MM.1S (cell line): ENCODE measurements at regions not wholly inside any gene's neighbourhood (a gene's known extent, or its start where the extent isn't known, plus 50 kb on each side); places are given as distances from the start of the nearest gene placed in this dataset.

ENCODE experiments used
- DNase-seq: peaks from one replicate; pipeline ENCODE4 v3.0.0-alpha.2; 2015
- H2AFZ ChIP-seq: fragments of 300-600 bp; sonication (generic); 2 replicates; pipeline ENCODE4 v1.6.0; 2016; ENCODE audit warnings: antibody characterized with exemption, low read length
- H3F3A ChIP-seq: fragments of 300-600 bp; sonication (generic); 2 replicates; pipeline ENCODE4 v1.6.1; 2016; ENCODE audit warnings: mild to moderate bottlenecking, antibody characterized with exemption, low read length, moderate library complexity, mixed read lengths; ENCODE audit not compliant: insufficient read depth
- H3K27ac ChIP-seq: fragments of 300-600 bp; sonication (generic); 2 replicates; pipeline ENCODE4 v1.5.1; 2016; ENCODE audit warnings: mild to moderate bottlenecking, low read length
- H3K27me3 ChIP-seq: fragments of 300-600 bp; sonication (generic); replicated peaks from 2 replicates; pipeline ENCODE4 v1.6.0; 2016; ENCODE audit warnings: low read length; ENCODE audit not compliant: insufficient read depth
- H3K36me3 ChIP-seq: fragments of 300-600 bp; sonication (generic); replicated peaks from 2 replicates; pipeline ENCODE4 v1.6.1; 2016; ENCODE audit warnings: mild to moderate bottlenecking, low read length, mixed read lengths; ENCODE audit not compliant: insufficient read depth
- H3K4me1 ChIP-seq: fragments of 300-600 bp; sonication (generic); 2 replicates; pipeline ENCODE4 v1.6.1; 2016; ENCODE audit warnings: low read length, mixed read lengths
- H3K4me2 ChIP-seq: fragments of 300-600 bp; sonication (generic); 2 replicates; pipeline ENCODE4 v1.6.0; 2016; ENCODE audit warnings: low read depth, low read length
- H3K4me3 ChIP-seq: fragments of 300-600 bp; sonication (generic); 2 replicates; pipeline ENCODE4 v1.5.1; 2016; ENCODE audit warnings: low read length, mixed read lengths
- H3K79me2 ChIP-seq: fragments of 300-600 bp; sonication (generic); 2 replicates; pipeline ENCODE4 v1.6.1; 2016; ENCODE audit warnings: mixed run types, low read length, mixed read lengths
- H3K9ac ChIP-seq: fragments of 300-600 bp; sonication (generic); 2 replicates; pipeline ENCODE4 v1.6.1; 2016; ENCODE audit warnings: low read length, mixed read lengths
- H3K9me2 ChIP-seq: fragments of 300-600 bp; sonication (generic); replicated peaks from 2 replicates; pipeline ENCODE4 v1.6.1; 2016; ENCODE audit warnings: mild to moderate bottlenecking, low read length, mixed read lengths; ENCODE audit not compliant: insufficient read depth
- H3K9me3 ChIP-seq: fragments of 300-600 bp; sonication (generic); replicated peaks from 2 replicates; pipeline ENCODE4 v1.6.1; 2016; ENCODE audit warnings: mild to moderate bottlenecking, low read length, mixed read lengths; ENCODE audit not compliant: insufficient read depth
- H4K20me1 ChIP-seq: fragments of 300-600 bp; sonication (generic); 2 replicates; pipeline ENCODE4 v1.6.1; 2016; ENCODE audit warnings: mild to moderate bottlenecking, low read length, moderate library complexity, mixed read lengths; ENCODE audit not compliant: insufficient read depth
- EZH2 ChIP-seq: fragments of 300-600 bp; sonication (generic); optimal IDR thresholded peaks from 2 replicates; pipeline ENCODE3; 2017; ENCODE audit warnings: low read depth, mild to moderate bottlenecking, antibody characterized with exemption, low read length, mixed read lengths
- EZH2phosphoT487 ChIP-seq: fragments of 300-600 bp; sonication (generic); IDR thresholded peaks from 2 replicates; pipeline ENCODE4 v1.6.1; 2018; ENCODE audit warnings: antibody characterized with exemption, low read length
- TF ChIP-seq, protein P1 (sequence below): fragments of 300-600 bp; sonication (generic); IDR thresholded peaks from 2 replicates; pipeline ENCODE4 v1.5.1; 2016; ENCODE audit warnings: antibody characterized with exemption, low read length, mixed read lengths

DNA sequence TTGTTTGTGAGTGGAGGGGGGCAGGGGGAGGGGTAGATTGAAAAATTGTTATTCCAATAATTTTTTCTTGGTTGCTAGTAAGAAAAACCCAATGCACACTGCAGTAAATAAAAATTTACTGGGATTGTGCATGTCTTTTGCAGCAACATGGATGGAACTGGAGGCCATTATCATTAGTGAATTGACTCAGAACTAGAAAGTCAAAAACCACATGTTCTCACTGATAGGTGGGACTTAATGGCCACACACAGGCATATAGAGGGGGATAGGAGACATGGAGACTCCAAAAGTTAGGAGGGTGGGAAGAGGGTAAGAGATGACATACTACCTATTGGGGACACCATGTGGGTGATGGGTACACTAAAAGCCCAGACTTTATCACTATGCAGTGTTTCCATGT, 67.2 kb downstream of the BUB3 start:
- H3K9me2 ChIP-seq = no peaks in the 10 kb centered on the region
- no peaks in the 10 kb centered on the region for H3F3A ChIP-seq
- no peaks in the 10 kb centered on the region for H3K4me1 ChIP-seq
- DNase-seq = no peak
- no peaks in the 10 kb centered on the region for H3K9me3 ChIP-seq
- TF ChIP-seq, protein P1, sequence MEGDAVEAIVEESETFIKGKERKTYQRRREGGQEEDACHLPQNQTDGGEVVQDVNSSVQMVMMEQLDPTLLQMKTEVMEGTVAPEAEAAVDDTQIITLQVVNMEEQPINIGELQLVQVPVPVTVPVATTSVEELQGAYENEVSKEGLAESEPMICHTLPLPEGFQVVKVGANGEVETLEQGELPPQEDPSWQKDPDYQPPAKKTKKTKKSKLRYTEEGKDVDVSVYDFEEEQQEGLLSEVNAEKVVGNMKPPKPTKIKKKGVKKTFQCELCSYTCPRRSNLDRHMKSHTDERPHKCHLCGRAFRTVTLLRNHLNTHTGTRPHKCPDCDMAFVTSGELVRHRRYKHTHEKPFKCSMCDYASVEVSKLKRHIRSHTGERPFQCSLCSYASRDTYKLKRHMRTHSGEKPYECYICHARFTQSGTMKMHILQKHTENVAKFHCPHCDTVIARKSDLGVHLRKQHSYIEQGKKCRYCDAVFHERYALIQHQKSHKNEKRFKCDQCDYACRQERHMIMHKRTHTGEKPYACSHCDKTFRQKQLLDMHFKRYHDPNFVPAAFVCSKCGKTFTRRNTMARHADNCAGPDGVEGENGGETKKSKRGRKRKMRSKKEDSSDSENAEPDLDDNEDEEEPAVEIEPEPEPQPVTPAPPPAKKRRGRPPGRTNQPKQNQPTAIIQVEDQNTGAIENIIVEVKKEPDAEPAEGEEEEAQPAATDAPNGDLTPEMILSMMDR = no peak
- TF ChIP-seq EZH2phosphoT487 = no peak
- no peak for TF ChIP-seq EZH2
- no peak overlapping the region for H3K27ac ChIP-seq
- no peak overlapping the region for H3K4me2 ChIP-seq
- H3K4me3 ChIP-seq = no peak overlapping the region
- H2AFZ ChIP-seq = no peak overlapping the region
- H3K36me3 ChIP-seq = no peaks in the 10 kb centered on the region
- no peaks in the 10 kb centered on the region for H3K79me2 ChIP-seq
- H3K9ac ChIP-seq = no peak overlapping the region
- no peaks in the 10 kb centered on the region for H3K27me3 ChIP-seq
- H4K20me1 ChIP-seq = no peaks in the 10 kb centered on the region

DNA sequence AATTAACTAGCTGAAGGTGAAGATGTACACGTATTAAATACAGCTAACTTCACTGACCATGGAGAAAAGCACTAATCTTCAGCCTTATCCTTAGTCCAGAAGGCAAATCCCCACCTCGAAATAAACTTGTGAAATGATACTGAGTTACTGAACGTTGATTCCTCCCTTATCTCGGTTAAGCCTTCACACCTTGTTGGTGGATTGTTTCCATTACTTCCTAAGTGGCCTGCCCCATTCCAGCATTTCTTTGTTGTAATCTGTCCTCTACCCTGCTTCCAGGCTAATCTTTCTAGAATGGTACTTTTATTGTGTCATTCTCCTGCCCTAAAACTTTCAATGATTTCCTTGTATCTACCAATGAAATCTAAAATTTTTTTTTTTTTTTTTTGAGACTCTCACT, 68.6 kb downstream of the BUB3 start:
- Histone ChIP-seq H3K27me3 (no peaks in the 10 kb centered on the region), H3K4me3 (no peak overlapping the region), H3K27ac (no peak overlapping the region), H3K4me1 (no peaks in the 10 kb centered on the region), H3K4me2 (no peak overlapping the region), H3F3A (no peaks in the 10 kb centered on the region), H3K36me3 (no peaks in the 10 kb centered on the region), H3K79me2 (no peaks in the 10 kb centered on the region), H3K9ac (no peak overlapping the region), H3K9me3 (no peaks in the 10 kb centered on the region), H2AFZ (no peak overlapping the region), H4K20me1 (no peaks in the 10 kb centered on the region), H3K9me2 (no peaks in the 10 kb centered on the region)
- TF ChIP-seq, protein P1 = no peak
- TF ChIP-seq EZH2phosphoT487 = no peak
- TF ChIP-seq EZH2 = no peak
- DNase-seq = no peak

GRCh38 chr10:123227706-123228105, 73.5 kb downstream of the BUB3 start:
- no peaks in the 10 kb centered on the region for H3K4me1 ChIP-seq
- no peaks in the 10 kb centered on the region for H3F3A ChIP-seq
- H3K9me2 ChIP-seq = no peaks in the 10 kb centered on the region
- no peaks in the 10 kb centered on the region for H3K9me3 ChIP-seq
- no peaks in the 10 kb centered on the region for H4K20me1 ChIP-seq
- DNase-seq = no peak
- no peak overlapping the region for H3K4me2 ChIP-seq
- H3K4me3 ChIP-seq = no peak overlapping the region
- H3K79me2 ChIP-seq = no peaks in the 10 kb centered on the region
- no peak overlapping the region for H2AFZ ChIP-seq
- H3K36me3 ChIP-seq = no peaks in the 10 kb centered on the region
- no peaks in the 10 kb centered on the region for H3K27me3 ChIP-seq
- no peak overlapping the region for H3K27ac ChIP-seq
- H3K9ac ChIP-seq = no peak overlapping the region
- TF ChIP-seq, protein P1 = no peak
- no peak for TF ChIP-seq EZH2phosphoT487
- no peak for TF ChIP-seq EZH2
